ENCODE measurements at regions not wholly inside any gene's neighbourhood (a gene's known extent, or its start where the extent isn't known, plus 50 kb on each side); places are given as distances from the start of the nearest gene placed in this dataset.
A peak's percentile ranks its signal among the peaks of the same experiment; 100 is the strongest.

DNA sequence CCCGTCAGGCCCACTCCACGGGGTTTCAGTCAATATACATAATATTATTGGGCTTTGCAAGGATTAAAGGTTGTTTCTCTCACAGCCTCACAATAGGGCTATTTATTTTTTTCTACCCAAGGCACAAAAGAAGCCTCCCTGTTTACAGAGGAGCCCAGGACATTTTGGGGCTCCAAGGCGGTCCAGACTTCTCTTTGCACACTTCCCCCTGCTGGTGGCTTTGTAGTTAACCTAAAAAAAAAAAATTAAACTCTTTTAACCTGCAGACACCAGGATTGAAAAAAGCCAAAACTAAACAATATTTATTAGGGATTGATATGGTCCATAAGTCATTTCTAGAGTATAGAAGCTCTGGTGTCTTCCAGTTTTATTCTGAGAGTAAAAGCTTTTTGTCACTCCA lies 169.7 kb upstream of the ZFHX3 start:
- TF ChIP-seq, protein P1, sequence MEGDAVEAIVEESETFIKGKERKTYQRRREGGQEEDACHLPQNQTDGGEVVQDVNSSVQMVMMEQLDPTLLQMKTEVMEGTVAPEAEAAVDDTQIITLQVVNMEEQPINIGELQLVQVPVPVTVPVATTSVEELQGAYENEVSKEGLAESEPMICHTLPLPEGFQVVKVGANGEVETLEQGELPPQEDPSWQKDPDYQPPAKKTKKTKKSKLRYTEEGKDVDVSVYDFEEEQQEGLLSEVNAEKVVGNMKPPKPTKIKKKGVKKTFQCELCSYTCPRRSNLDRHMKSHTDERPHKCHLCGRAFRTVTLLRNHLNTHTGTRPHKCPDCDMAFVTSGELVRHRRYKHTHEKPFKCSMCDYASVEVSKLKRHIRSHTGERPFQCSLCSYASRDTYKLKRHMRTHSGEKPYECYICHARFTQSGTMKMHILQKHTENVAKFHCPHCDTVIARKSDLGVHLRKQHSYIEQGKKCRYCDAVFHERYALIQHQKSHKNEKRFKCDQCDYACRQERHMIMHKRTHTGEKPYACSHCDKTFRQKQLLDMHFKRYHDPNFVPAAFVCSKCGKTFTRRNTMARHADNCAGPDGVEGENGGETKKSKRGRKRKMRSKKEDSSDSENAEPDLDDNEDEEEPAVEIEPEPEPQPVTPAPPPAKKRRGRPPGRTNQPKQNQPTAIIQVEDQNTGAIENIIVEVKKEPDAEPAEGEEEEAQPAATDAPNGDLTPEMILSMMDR (IDR thresholded peaks at IDR 0.05), result peak; percentile 10
- Histone ChIP-seq H3K9me3 (no peaks in the 10 kb centered on the region), H3K27me3 (no peaks in the 10 kb centered on the region), H3K36me3 (no peaks in the 10 kb centered on the region), H3K27ac (no peak overlapping the region), H3K4me3 (no peak overlapping the region), H3K4me1 (no peaks in the 10 kb centered on the region)
- no peak for ATAC-seq
- DNase-seq, result no peak
- intact Hi-C loops (cut with DNase I), result no loop called here

DNA sequence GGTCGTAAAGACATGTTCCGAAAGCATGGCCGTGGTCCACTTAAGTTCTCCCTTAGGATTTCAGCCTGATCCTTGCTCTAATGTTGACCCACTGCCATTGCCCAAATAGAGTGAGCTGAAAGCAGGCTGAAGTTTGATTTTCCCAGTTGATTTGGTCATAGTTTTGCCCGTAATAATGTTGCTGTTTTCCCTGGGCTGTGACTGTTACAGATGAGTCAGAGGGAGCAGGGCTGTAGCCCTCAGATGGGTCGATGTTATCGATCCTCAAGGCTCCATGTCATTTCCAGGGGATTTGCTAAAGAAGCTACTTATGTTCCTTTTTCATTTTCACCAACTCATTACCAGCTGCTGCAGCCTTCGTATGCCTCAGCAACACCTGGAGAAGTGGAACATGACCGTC lies 169.0 kb upstream of the ZFHX3 start:
- no peak for DNase-seq
- intact Hi-C loops (cut with DNase I), result no loop called here
- ATAC-seq, result no peak

DNA sequence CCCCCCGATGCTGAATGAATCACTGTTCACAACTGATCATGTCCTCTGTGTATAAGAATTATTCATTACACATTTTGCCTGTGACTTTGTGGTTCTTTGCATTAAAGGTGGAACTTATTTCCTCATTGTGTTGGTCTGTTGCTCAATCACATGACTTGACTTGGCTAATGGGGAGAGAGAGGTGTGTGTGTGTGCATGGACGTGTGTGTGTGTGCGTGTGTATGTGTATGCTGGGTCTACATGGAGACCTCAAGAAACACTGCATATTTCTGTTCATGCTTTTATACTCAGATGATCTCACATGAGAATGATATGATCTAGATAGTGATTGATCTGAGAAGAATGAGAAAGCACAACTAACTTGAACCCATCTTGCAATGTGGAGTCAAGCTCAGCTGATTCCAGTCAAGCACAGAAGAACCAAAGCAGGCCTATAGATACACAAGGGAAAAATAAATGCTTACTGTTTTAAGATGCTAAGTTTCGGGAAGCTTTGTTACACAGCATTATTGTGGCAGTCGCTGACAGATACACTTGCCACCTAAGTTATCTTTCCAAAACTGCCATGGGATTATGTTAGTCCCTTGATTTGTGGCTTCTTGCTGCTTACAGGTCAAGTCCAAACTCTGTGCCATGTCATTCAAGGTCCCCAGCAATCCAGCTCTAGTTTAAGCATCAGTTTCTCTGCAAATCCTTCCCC lies 167.9 kb upstream of the ZFHX3 start:
- intact Hi-C loops (cut with DNase I), result no loop called here
- H3K27ac ChIP-seq, result no peak overlapping the region
- no peaks in the 10 kb centered on the region for H3K36me3 ChIP-seq
- no peaks in the 10 kb centered on the region for H3K9me3 ChIP-seq
- ATAC-seq, result no peak
- no peaks in the 10 kb centered on the region for H3K4me1 ChIP-seq
- no peaks in the 10 kb centered on the region for H3K27me3 ChIP-seq
- no peak for DNase-seq
- TF ChIP-seq, protein P1 (IDR thresholded peaks at IDR 0.05), result no peak
- H3K4me3 ChIP-seq, result no peak overlapping the region

More for the DNA sequence above, 169.0 kb upstream of the ZFHX3 start:
- H3K27ac ChIP-seq, result no peak overlapping the region
- no peaks in the 10 kb centered on the region for H3K4me1 ChIP-seq
- no peaks in the 10 kb centered on the region for H3K27me3 ChIP-seq
- H3K36me3 ChIP-seq, result no peaks in the 10 kb centered on the region
- TF ChIP-seq, protein P1 (IDR thresholded peaks at IDR 0.05), result no peak
- no peaks in the 10 kb centered on the region for H3K9me3 ChIP-seq
- no peak overlapping the region for H3K4me3 ChIP-seq

- Histone ChIP-seq H3K27me3 (no peaks in the 10 kb centered on the region), H3K4me1 (no peaks in the 10 kb centered on the region), H3K4me3 (no peak overlapping the region), H3K36me3 (no peaks in the 10 kb centered on the region), H3K9me3 (no peaks in the 10 kb centered on the region), H3K27ac (no peak overlapping the region)
- DNase-seq (no peak), ATAC-seq (no peak)
- intact Hi-C loops (cut with DNase I), result no loop called here
- TF ChIP-seq, protein P1 (IDR thresholded peaks at IDR 0.05), result no peak
These were observed 167.1 kb upstream of the ZFHX3 start for GRCh38 chr16:73214825-73215677.

DNA sequence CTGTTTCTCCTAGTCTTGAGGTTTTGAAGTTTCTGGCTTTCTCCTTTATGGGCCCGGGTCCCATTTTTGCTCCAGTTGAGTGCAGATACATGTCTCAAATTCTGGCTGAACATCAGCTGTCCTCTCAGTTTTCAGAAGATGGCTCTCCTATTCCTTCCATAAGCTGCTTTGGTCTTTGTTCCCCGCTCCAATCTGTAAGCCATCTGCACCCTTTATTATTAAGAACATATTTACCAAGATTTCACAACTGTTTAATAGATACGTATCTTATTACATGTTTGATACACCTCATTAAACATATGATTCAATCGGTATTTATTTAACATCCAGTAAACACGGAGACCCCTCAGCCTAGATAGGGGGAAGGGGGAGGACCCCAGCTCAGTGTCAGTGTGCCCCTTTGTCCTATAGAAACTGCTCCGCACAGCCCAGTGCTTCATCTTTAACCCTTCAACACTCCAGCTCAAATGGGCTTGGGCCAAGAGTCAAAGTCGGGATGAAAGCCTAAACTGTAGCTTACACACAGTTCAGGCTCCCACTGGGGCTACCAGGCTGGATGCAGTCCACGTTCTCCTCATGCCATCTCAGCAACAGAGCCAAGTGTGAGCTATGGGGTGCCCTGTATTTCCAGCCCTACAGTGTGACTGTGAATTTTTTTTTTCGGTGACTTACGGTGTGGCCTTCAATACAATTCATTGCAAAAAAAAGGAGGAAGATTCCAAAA lies 166.0 kb upstream of the ZFHX3 start:
- Histone ChIP-seq H3K4me3 (no peak overlapping the region), H3K9me3 (no peaks in the 10 kb centered on the region), H3K27ac (no peak overlapping the region), H3K27me3 (no peaks in the 10 kb centered on the region), H3K36me3 (no peaks in the 10 kb centered on the region), H3K4me1 (no peaks in the 10 kb centered on the region)
- intact Hi-C loops (cut with DNase I), result no loop called here
- TF ChIP-seq, protein P1 (IDR thresholded peaks at IDR 0.05), result no peak
- ATAC-seq, result no peak
- no peak for DNase-seq
